Mucosa of descending colon (tissue), 3 donors: ENCODE measurements at regions not wholly inside any gene's neighbourhood (a gene's known extent, or its start where the extent isn't known, plus 50 kb on each side); places are given as distances from the start of the nearest gene placed in this dataset.
A peak's percentile ranks its signal among the peaks of the same experiment; 100 is the strongest.

Experiments
- ATAC-seq: fragments of 200-7000 bp; cut with Tn5 transposase; one replicate; pipeline ENCODE4 v1.9.1; 2020; ENCODE audit warnings: mild to moderate bottlenecking, moderate library complexity
- DNase-seq, 3 donors: peaks; one replicate each; pipeline ENCODE4 v3.0.0-alpha.2; 2020
- H3K36me3 ChIP-seq: fragments of 200-600 bp; one replicate; pipeline ENCODE4 v1.8.0; 2021; ENCODE audit warnings: low read depth, mild to moderate bottlenecking
- H3K4me1 ChIP-seq: fragments of 200-600 bp; one replicate; pipeline ENCODE4 v1.8.0; 2021; ENCODE audit warnings: low read depth, mild to moderate bottlenecking
- H3K4me3 ChIP-seq: fragments of 200-600 bp; one replicate; pipeline ENCODE4 v1.8.0; 2021; ENCODE audit warnings: mild to moderate bottlenecking
- H3K9me3 ChIP-seq: fragments of 200-600 bp; one replicate; pipeline ENCODE4 v1.8.0; 2021; ENCODE audit warnings: mild to moderate bottlenecking
- intact Hi-C, 2 donors: fragments of 100-400 bp; cut with DNase I in 1 of 2; cut with micrococcal nuclease in 1 of 2; formaldehyde crosslinking; loops; one replicate each; pipeline versions ENCODE4 v1.11.0 to v1.11.1; 2022; cut with DNase I, micrococcal nuclease
- TF ChIP-seq, protein P1 (sequence below): fragments of 200-600 bp; IDR thresholded peaks from one replicate; pipeline ENCODE4 v1.8.0; 2022; ENCODE audit warnings: antibody characterized with exemption, mild to moderate bottlenecking
- donor health status: DM: no; HTN: no; CAD: no; lungs with moderate emphysema.
- donor health status: DM: no; HTN: no; CAD: no.
- donor health status: DM: no; HTN: yes; CAD: no.

DNA sequence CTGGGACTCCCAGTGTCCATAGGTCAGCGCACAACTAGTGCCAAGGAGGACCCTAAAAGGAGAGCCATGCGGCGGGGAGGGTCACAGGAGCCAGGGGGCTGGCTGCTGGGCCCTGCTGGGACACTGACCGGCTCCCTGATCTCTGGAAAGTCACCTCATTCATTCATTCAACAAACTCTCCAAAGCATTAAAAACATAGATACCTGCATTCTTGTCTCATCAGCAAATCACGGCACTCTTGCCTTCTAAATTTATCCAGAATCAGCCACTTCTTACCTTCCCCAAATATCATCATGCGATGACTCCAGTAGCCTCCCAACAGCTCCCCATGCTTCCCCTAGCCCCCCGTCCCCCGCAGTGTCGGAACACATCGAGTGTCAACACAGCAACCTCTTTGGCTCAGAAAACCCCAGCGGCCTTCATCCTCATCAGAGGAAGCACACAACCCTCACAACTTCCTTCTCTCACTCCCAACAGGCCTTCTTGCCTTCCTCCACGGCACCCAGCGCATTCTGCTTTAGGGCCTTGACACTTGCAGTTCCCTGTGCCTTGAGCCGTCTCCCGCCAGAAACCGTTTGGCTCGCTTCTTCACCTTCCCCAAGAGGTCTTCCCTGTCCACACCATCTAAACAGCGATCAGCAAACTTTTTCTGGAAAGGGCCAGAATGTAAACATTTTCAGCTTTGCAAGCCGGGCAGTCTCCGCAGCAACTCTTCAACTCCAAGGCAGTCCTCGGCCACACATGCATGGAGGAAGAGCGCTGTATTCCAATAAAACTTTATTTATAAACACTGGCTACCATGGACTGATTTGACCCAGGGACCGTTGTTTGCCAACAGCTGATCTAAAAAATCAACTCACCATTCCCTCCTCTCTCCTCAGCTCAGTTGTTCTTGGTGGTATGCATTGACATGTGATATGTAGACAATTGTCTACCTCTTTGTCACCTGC, 119.5 kb upstream of the TNRC6C start:
- TF ChIP-seq, protein P1, sequence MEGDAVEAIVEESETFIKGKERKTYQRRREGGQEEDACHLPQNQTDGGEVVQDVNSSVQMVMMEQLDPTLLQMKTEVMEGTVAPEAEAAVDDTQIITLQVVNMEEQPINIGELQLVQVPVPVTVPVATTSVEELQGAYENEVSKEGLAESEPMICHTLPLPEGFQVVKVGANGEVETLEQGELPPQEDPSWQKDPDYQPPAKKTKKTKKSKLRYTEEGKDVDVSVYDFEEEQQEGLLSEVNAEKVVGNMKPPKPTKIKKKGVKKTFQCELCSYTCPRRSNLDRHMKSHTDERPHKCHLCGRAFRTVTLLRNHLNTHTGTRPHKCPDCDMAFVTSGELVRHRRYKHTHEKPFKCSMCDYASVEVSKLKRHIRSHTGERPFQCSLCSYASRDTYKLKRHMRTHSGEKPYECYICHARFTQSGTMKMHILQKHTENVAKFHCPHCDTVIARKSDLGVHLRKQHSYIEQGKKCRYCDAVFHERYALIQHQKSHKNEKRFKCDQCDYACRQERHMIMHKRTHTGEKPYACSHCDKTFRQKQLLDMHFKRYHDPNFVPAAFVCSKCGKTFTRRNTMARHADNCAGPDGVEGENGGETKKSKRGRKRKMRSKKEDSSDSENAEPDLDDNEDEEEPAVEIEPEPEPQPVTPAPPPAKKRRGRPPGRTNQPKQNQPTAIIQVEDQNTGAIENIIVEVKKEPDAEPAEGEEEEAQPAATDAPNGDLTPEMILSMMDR = no peak
- DNase-seq = peak in 1 of 3 donors; percentile 24
- Histone ChIP-seq H3K4me3 (no peak overlapping the region), H3K36me3 (no peaks in the 10 kb centered on the region), H3K9me3 (no peaks in the 10 kb centered on the region), H3K4me1 (peaks cover 23% of the 10 kb centered on the region)
- intact Hi-C loops = no loop called here
- no peak for ATAC-seq

DNA sequence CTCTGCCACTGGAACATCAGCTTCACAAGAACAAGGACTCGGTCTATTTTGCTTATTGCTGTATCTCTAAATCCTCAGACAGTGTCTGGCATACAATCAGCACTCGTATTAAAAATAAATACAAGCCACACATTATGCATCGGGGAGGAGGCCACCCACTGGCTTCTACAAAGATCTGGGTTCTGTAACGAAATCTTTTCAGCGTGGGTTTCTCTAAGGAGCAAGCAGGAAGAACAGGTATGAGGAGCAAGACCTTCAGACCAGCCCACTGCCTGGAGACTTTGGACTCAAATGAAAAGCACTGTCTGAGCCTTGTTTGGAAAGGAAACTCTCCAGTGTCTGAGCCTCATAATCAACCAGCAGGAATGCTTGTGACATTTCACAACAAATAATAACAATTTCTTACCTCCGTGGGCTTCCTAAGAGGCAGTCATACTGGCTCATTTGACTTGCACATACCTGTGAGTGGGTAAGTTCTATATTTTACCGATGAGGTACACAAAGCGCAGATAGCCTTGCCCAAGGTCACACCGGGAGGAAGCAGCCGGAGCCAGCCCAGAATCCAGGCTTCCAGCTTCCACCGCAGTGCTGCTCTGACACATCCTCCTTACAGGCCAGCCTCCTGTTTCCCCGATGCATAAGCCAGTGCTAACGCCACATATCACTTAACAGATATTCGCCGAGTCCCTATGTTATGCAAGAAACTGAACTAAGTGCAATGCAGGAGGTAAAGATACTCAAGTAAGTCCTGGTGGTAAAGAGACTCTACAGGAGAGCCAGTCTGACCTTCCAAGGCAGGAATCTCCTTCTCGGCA, 118.6 kb upstream of the TNRC6C start:
- Histone ChIP-seq H3K4me3 (no peak overlapping the region), H3K36me3 (no peaks in the 10 kb centered on the region), H3K4me1 (peaks cover 19% of the 10 kb centered on the region), H3K9me3 (no peaks in the 10 kb centered on the region)
- ATAC-seq = peak; percentile 70
- intact Hi-C loops = no loop called here
- TF ChIP-seq, protein P1 = no peak
- DNase-seq = peak in 2 of 3 donors; percentile 49 to 67

DNA sequence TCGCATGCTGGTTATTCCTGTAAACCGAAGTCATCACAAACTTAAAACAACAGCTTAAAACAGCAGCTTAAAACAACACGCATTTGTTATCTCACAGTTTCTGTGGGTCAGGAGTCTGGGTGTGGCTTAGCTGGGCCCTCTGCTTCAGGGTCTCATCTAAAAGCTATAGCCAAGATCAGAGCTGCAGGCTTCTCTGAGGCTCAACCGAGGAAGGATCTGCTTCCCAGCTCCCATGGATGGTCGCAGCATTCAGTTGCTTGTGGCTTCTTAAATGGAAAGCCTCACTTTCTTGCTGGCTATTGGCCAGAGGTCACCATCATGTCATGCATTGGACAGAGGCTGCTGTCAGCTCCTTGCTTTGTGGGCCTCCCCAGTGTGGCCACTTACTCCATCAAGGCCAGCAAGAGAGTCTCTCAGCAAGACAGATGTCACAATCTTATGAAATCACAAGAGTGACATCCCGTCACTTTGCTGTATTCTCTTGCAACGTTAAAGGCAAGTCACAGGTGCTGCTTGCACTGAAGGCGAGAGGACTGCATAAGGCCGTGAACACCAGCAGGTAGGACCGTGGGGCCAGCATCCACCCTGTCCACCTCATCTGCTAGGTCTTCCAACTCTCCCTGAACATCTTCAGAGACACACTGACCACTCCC, 117.9 kb upstream of the TNRC6C start:
- peak in 1 of 3 donors; percentile 18 for DNase-seq
- intact Hi-C loops = no loop called here
- no peak overlapping the region for H3K4me3 ChIP-seq
- H3K9me3 ChIP-seq = no peaks in the 10 kb centered on the region
- no peaks in the 10 kb centered on the region for H3K36me3 ChIP-seq
- no peak for ATAC-seq
- TF ChIP-seq, protein P1 = no peak
- peaks cover 19% of the 10 kb centered on the region for H3K4me1 ChIP-seq

DNA sequence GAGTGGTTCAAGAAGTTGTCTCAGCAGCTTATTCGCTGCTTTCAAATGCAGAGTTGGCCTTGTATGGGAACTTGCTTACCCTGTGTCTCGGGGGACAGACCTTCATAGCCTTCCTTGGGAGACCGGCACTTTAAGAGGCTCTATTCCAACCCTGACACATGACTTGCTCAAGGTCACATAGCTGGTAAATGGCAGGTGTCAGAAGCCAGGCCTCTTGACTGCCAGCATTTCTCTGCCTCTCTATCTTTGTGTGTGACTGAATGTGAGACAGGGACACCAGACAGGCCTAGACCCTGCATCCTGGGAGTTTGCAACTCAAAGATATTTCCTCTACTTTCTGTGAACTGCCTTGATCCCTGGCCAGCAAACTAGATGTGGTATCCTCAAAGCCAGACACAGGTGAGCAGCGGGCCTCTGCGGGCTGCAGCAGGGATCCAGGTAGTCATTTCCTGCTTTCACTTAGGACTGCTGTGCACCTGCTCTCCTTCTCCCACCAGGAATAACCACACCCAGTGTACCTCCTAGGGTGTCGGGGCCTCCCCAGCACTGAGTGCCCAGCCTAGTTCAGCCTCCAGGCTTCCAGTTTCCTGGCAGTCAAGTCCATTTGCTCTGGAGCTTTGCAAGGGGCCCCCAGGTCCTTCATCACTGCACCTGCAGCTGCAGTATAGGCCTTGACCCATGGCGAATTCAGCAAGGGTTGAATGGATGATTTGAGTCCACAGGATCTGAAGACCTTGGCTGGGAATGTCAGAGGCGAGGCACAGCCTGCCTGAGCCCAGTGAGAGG, 116.6 kb upstream of the TNRC6C start:
- ATAC-seq (peak; percentile 83), DNase-seq (peak in 2 of 3 donors; percentile 41 to 47)
- intact Hi-C loops = no loop called here
- Histone ChIP-seq H3K4me1 (peaks cover 19% of the 10 kb centered on the region), H3K36me3 (no peaks in the 10 kb centered on the region), H3K9me3 (no peaks in the 10 kb centered on the region), H3K4me3 (no peak overlapping the region)
- TF ChIP-seq, protein P1 = no peak
